DMS53 (cell line): ENCODE measurements at regions not wholly inside any gene's neighbourhood (a gene's known extent, or its start where the extent isn't known, plus 50 kb on each side); places are given as distances from the start of the nearest gene placed in this dataset.
"Not testable (repeated sequence)": the region's sequence is repeated elsewhere in the genome, so short reads cannot be mapped to it uniquely, and the experiment has no call there.

Source experiments
- DNase-seq: peaks from one replicate; lab custom pipeline; 2025; lab: John Stamatoyannopoulos, UW

DNA sequence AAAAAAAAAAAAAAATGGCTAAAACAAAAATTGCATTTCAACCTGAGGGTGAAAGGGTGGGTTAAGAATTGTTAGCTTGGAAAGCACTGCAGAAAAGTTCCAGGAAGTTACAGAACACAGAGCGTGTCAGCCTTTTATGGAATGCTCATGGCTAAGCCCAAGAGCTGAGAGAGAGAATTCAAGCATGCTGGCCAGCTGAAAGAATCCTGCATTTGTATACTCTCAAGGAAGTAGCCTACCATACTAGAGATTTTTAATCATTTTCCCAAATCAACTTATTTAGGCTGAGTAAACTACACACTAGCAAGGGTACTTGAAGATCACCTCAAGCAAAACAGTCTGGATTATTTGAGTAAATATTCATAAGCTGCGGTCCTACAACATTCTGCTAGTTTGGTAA, 153.9 kb downstream of the KCNJ2 start:
- DNase-seq = peak; percentile 75

DNA sequence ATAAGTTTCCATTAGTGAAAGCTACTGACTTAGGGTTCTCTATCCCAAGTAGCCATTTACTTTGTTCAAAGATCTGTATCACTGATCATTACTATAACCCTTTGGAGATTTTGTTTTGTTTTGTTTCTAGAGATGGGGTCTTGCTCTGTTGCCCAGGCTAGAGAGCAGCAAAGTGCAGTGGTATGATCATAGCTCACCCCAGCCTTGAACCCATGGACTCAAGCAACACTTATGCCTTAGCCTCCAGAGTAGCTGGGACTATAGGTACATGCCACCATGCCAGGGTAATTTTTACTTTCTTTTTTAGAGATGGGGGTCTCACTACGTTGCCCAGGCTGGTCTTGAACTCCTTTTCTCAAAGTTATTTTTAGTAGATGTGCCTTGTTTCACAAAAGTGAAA, 154.7 kb downstream of the KCNJ2 start:
- DNase-seq = no peak

DNA sequence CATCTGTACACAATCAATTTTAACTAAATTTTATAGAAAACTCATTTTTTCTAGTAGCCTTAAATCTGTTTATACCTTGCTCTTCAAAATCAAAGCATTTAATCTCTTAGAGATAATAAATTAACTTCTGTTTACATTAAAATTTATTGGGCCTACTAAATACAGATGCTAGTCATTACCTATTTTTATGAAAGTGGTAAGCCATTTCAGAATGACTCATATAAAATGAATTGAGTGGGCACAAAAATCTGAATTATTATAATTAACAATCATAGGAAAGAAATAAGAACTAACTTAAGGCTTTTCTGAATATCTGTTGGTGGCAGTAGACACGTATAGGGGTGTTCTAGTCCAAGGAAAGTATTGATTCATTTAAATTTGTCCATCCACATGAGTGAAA, 157.9 kb downstream of the KCNJ2 start:
- no peak for DNase-seq

- no peak for DNase-seq
Measured at GRCh38 chr17:70327723-70328122, 158.4 kb downstream of the KCNJ2 start.

DNA sequence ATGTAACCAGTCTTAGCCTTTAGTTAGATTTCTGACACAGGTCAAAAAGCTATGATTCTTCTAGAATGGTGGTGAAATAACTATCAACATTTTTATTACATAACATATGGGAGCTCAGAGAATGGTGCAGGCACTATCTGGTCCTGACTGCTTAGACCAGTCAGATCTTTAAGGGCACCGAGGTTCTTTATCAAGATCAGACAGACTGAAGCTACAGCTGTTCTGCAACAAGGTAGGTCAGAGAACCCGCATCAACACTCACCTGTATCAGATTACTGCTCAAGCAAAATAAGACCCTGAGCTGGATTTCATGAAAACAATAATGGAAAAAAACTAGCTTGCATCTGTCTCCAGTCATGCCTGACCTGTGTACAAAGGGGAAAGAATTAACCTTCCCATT, 160.4 kb downstream of the KCNJ2 start:
- peak; percentile 65 for DNase-seq

DNA sequence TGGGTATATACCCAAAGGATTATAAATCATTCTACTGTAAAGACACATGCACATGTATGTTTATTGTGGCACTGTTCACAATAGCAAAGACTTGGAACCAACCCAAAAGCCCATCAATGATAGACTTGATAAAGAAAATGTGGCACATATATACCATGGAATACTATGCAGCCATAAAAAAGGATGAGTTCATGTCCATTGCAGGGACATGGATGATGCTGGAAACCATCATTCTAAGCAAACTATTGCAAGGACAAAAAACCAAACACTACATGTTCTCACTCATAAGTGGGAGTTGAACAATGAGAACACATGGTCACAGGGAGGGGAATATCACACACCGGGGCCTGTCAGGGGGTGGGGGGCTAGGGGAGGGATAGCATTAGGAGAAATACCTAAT, 161.7 kb downstream of the KCNJ2 start:
- DNase-seq = not testable (repeated sequence)

GRCh38 chr17:70332356-70333210, 163.3 kb downstream of the KCNJ2 start:
- DNase-seq = peak; percentile 51

DNA sequence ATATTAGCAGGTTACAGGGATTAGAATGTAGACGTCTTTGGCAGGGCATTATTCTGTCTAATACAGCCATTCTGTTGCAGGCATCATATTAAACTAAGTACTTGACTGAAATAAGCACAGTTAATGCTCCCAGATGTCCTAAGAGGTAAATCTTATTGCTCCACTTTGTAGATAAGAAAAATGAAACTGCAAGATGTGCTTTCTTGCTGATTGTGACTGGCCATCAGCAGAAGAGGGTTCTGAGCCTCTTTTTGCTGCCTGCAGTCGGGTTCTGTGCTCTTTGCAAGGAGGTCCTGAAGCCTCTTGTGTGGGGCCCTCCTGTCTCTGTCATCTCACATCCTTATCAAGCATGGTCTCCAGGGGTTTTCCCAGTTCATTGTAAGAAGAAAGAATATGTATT, 167.1 kb downstream of the KCNJ2 start:
- no peak for DNase-seq

DNA sequence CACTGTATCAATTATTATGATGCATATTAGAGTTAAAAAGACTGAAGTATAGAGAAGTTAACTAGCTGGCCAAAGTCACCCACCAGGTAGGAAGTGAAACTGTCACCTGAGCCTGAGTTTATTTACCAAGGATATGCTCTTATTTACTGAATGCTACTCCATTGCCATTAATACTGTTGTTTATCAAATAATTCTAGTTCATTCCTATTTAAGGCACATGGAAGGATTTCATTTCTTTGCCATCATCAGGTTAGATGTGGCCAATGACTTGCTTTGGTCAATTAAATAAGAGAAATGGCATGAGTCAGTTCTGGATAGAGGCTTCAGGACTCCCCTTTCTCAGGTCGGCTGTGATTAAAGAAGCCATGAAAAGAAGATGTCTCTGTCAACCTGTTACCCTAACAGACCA, 169.6 kb downstream of the KCNJ2 start:
- DNase-seq = peak; percentile 25

- no peak for DNase-seq
Measured at GRCh38 chr17:70343114-70343513, 173.8 kb downstream of the KCNJ2 start.

GRCh38 chr17:70344386-70345060, 175.2 kb downstream of the KCNJ2 start:
- DNase-seq = no peak

GRCh38 chr17:70345061-70345460, 175.7 kb downstream of the KCNJ2 start:
- no peak for DNase-seq

- no peak for DNase-seq
Measured at GRCh38 chr17:70352834-70353233, 183.5 kb downstream of the KCNJ2 start.

- no peak for DNase-seq
Measured at GRCh38 chr17:70353408-70354092, 184.2 kb downstream of the KCNJ2 start.

DNA sequence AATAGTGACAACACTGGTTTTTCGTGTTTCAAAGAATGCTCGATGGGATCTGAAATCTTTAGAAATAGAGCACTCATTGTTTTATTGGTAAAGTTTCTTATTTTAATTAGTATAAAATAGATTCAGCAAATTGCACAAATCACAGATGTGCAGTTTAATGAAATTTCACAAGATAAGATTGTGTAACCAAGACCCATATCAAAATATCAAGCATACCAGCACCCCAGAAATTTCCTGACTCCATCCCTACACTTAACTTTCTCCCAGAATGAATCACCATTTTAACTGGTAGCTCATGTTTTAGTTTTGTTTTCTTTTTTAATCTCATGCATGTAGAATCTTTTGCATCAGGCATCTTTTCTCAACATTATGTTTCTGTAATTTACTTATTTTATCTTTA, 185.9 kb downstream of the KCNJ2 start:
- no peak for DNase-seq

DNA sequence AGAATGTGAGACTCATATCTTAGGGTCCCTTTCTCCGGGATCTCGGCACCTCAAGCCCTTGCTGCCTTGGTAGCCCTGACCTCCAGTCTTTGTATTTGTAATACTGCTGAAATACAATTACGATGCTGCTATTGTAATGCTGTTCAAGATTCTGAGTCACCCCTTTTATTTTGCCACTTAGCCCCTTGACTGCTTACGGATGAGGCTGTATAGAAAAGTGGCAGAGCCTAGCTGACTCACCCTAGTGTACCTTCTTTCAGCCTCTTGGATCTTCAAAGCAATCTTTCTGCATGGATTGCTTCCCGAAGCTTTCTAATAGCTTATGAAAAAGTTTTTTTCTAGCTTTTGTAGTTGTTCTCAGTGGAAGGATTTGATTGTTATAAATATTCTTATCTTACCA, 187.9 kb downstream of the KCNJ2 start:
- peak; percentile 12 for DNase-seq

DNA sequence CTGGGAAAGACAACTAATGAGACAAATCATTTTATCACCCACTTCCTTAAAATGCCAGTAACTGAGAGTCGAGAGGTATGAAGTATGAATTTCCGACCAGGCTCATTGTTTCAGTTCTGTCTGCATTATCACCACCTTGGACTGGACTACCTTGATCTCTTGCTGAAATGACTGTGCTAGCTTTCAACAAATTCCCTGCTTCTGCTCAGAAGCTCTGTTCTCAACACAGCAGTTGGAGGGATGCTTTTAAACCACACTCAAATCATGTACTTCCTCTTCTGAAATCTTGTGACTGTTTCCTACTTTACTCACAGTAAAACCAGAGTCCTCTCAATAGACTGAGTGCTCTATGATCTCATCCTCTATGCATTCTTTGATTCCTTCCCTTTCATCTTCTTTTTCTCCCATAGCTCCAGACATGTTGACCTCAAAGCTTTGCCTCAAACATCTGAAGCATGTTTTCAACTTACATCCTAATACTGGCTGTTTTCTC, 195.8 kb downstream of the KCNJ2 start:
- DNase-seq = peak; percentile 19

DNA sequence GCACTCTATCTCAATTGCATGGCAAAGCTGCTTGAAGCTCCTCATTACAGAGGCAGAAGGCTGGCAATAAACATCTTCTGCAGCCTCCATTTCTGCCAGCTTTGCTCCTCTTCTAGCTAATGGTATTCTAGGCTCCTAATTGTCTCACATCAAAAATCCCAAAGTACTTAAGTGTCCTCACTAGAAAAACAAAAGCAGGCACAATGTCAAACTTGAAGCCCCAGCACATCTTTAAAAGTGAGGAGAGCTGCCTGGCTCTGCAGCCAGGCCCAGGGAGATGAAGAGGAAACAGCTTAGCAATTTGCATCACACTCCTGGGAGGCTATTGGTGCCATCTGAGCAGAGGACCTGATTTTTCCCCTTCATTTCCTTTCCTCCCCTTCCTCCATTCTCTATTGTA, 197.1 kb downstream of the KCNJ2 start:
- DNase-seq = peak; percentile 17

DNA sequence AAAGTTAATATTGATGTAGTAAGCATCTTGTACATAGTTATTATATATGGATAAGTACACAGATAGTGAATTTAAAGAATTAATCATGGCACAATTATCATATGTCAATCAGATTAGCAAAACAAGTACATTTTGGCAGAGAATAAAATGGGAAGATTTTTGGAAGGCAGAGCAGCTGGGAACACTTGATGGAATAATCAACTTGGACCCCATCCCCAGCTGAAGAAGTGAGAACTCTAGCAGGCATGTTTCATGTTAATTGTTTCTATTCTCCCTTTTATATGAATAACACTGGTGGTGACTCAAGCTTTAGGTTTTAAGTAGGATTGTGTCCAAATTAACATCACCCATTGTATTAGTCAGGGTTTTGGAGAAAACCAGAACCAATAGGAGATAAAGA, 198.7 kb downstream of the KCNJ2 start:
- no peak for DNase-seq

DNA sequence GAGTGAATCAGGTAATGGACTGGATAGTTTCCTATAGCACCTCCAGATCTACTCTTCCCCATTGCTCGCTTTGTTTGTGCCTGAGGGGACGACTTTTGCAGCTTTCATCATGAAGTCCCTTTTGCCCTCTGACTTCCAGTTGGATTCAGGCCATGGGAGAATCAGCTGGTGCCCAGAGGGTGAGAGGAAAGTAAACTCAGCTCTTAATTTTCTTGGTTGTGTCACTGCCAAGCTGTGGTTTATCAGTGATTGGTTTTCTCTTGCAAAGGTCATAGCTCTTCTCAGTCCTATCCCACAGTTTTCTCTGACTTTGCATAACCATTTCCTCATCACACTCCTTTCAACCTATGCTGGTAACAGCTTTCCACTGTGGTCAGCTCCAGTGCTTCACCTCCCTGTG, 200.1 kb downstream of the KCNJ2 start:
- no peak for DNase-seq

GRCh38 chr17:70370816-70371215, 201.5 kb downstream of the KCNJ2 start:
- DNase-seq = no peak

DNA sequence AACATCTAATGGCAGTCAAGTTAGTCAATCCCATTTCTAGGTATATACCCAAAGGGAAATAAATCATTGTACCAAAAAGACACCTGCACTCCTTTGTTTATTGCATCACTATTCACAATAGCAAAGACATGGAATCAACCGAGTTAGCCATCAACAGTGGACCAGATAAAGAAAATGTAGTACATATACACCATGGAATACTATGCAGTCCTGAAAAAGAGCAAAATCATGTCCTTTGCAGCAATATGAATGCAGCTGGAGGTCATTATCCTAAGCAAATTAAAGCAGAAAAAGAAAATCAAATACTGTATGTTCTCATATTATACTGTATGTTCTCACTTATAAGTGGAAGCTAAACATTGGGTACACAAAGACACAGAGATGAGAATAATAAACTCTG, 204.0 kb downstream of the KCNJ2 start:
- DNase-seq = no peak

DNA sequence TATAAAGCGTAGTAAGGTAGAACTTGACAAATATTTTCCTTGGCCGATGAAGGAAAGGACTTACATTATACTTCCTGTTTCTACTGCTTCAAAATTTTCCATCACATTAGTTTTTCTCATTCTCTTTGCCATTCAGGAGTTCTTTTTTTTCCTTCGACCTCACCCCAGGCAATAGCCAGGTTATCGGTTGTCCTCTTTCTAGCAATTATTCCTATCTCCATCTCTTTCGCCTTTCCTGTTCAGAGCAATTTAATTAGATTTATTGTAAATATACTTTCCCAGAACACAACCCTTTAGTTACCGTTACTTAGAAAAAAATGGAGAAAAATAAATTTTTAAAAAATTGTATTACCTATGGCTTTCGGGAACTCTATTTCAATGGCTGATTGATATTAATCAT, 205.2 kb downstream of the KCNJ2 start:
- no peak for DNase-seq
